Breast epithelium (tissue), 4 donors: ENCODE measurements at regions not wholly inside any gene's neighbourhood (a gene's known extent, or its start where the extent isn't known, plus 50 kb on each side); places are given as distances from the start of the nearest gene placed in this dataset.
"Not testable (repeated sequence)": the region's sequence is repeated elsewhere in the genome, so short reads cannot be mapped to it uniquely, and the experiment has no call there.

ENCODE experiments used
- DNase-seq, 2 donors: peaks; one replicate each; pipeline ENCODE4 v3.0.0-alpha.2; 2019; ENCODE audit warnings: low spot score in 2 of 2
- H3K27ac ChIP-seq, 2 donors: fragments of 200-600 bp; sonication (generic) in 1 of 2; one replicate each; pipeline ENCODE4 v1.5.1; 2016 to 2019; ENCODE audit warnings: mild to moderate bottlenecking in 1 of 2
- H3K27me3 ChIP-seq, 2 donors: fragments of 200-600 bp; sonication (generic) in 1 of 2; one replicate each; pipeline versions ENCODE4 v1.5.1 to v1.6.0; 2017 to 2019; ENCODE audit warnings: control low read depth in 1 of 2, mild to moderate bottlenecking in 1 of 2
- H3K36me3 ChIP-seq: fragments of 200-600 bp; one replicate; pipeline ENCODE4 v1.5.1; 2019
- H3K4me1 ChIP-seq, 2 donors: fragments of 200-600 bp; sonication (generic); one replicate each; pipeline ENCODE4 v1.5.1; 2016 to 2019; ENCODE audit warnings: control low read depth in 1 of 2
- H3K4me3 ChIP-seq, 3 donors: fragments of 200-600 bp; sonication (generic); 1 replicate in 2 of 3; 2 replicates in 1 of 3; pipeline ENCODE4 v1.5.1; 2016 to 2019; ENCODE audit warnings: mild to moderate bottlenecking in 3 of 3, moderate library complexity in 2 of 3
- H3K9me3 ChIP-seq, 2 donors: fragments of 200-600 bp; sonication (generic) in 1 of 2; one replicate each; pipeline ENCODE4 v1.5.1; 2016 to 2019; ENCODE audit warnings: control low read depth in 1 of 2
- CTCF ChIP-seq, 3 donors: fragments of 450-650 bp; IDR thresholded peaks; one replicate each; pipeline ENCODE4 v1.5.1; 2016 to 2017; ENCODE audit warnings: antibody characterized with exemption in 3 of 3, mild to moderate bottlenecking in 3 of 3, moderate library complexity in 3 of 3
- POLR2A ChIP-seq: fragments of 450-650 bp; IDR thresholded peaks from one replicate; pipeline ENCODE4 v1.6.1; 2016; ENCODE audit warnings: antibody characterized with exemption, mild to moderate bottlenecking, moderate library complexity
- POLR2AphosphoS5 ChIP-seq, 3 donors: sonication (generic); formaldehyde crosslinking; IDR thresholded peaks; one replicate each; pipeline ENCODE4 v1.6.1; 2017; ENCODE audit warnings: antibody characterized with exemption in 3 of 3
- intact Hi-C: fragments of 100-400 bp; cut with DNase I; formaldehyde crosslinking; loops from one replicate; pipeline ENCODE4 v1.15.1; 2023; ENCODE audit warnings: low total_unique reads

DNA sequence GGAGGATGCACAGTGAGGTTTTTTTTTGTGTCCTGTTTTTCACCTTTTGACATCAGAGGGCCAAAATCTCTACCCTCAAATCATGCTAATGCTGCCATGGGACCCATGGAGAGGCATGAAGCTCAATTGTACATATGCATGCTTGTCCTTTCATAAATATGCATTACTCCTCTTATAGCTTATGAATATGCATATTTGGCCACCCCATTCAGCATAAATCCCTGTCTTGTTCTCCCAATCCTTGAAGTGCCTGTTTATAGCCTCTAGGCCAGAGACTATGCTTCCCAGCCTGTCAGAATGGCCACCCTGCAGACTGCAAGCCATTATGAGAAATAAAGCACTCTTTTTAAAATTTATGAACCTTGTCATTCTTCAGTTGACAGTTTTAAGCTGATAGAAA is 696.4 kb upstream of the ZNF804A start:
- TF ChIP-seq POLR2A (no peak), POLR2AphosphoS5 (IDR thresholded peaks at IDR 0.05) (no peak), CTCF (IDR thresholded peaks at IDR 0.05) (no peak)
- Histone ChIP-seq H3K27ac (no peak overlapping the region), H3K9me3 (no peaks in the 10 kb centered on the region), H3K27me3 (no peaks in the 10 kb centered on the region), H3K4me1 (no peaks in the 10 kb centered on the region), H3K36me3 (no peaks in the 10 kb centered on the region), H3K4me3 (no peak overlapping the region)
- intact Hi-C loops = no loop called here
- no peak for DNase-seq

DNA sequence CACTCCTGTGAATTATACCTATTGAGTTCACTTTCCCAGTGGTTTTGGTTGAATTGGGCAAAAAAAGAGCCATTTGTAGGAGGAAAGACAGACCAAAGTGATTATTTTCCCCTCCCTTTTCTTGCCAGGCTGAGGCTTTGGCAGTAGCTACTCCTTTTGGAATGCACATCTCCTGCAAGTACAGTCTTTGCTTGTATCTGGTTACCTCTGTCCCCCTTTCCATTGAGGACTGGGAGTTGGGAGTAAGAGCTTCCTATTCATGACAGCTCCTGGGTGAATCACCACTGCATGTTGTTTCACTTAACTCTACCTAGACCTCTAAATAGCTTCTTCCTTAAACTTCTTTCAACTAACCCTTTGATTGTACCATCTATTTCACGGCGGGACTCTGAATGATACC is 695.3 kb upstream of the ZNF804A start:
- intact Hi-C loops = no loop called here
- Histone ChIP-seq H3K27me3 (no peaks in the 10 kb centered on the region), H3K4me1 (no peaks in the 10 kb centered on the region), H3K9me3 (no peaks in the 10 kb centered on the region), H3K27ac (no peak overlapping the region), H3K4me3 (no peak overlapping the region), H3K36me3 (no peaks in the 10 kb centered on the region)
- TF ChIP-seq POLR2AphosphoS5 (IDR thresholded peaks at IDR 0.05) = no peak
- TF ChIP-seq POLR2A = no peak
- no peak for TF ChIP-seq CTCF (IDR thresholded peaks at IDR 0.05)
- no peak for DNase-seq

- DNase-seq, H3K4me1 ChIP-seq, intact Hi-C loops, H3K27ac ChIP-seq, H3K9me3 ChIP-seq, H3K4me3 ChIP-seq, H3K36me3 ChIP-seq, H3K27me3 ChIP-seq: not testable (repeated sequence)
These were observed 682.3 kb upstream of the ZNF804A start for GRCh38 chr2:183916041-183916440.

DNA sequence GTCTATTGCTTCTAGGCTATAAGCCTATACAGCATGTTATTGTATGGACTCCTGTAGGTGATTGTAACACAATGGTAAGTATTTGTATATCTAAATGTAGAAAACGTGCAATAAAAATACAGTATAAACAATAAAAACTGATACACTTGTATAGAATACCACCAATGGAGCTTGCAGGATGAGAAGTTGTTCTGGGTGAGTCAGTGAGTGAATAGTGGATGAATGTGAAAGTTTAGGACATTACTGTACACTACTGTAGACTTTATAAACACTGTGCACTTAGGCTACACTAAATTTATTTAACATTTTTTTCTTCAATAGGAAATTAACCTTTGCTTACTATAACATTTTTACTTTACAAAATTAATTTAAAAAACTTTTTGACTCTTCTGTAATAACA is 679.2 kb upstream of the ZNF804A start:
- intact Hi-C loops = no loop called here
- no peak for DNase-seq
- Histone ChIP-seq H3K27ac (no peak overlapping the region), H3K4me3 (no peak overlapping the region), H3K9me3 (no peaks in the 10 kb centered on the region), H3K36me3 (no peaks in the 10 kb centered on the region), H3K4me1 (no peaks in the 10 kb centered on the region), H3K27me3 (no peaks in the 10 kb centered on the region)
- TF ChIP-seq POLR2A = no peak
- no peak for TF ChIP-seq CTCF (IDR thresholded peaks at IDR 0.05)
- no peak for TF ChIP-seq POLR2AphosphoS5 (IDR thresholded peaks at IDR 0.05)

DNA sequence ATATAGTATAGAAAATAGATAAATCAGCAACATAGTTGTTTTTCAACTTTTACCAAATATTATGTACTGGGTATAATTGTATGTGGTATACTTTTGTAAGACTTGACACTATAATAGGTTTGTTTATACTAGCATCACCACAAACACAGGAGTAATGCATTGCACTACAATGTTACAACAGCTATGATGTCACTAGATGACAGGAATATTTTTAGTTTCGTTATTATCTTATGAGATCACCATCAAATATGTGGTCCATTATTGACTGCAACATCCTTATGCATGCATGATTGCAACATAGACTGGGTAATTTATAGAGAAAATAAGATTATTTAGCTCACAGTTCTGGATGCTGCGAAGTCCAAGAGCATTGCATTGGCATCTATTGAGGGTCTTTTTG is 678.4 kb upstream of the ZNF804A start:
- Histone ChIP-seq H3K9me3 (no peaks in the 10 kb centered on the region), H3K4me1 (no peaks in the 10 kb centered on the region), H3K36me3 (no peaks in the 10 kb centered on the region), H3K27me3 (no peaks in the 10 kb centered on the region), H3K27ac (no peak overlapping the region), H3K4me3 (no peak overlapping the region)
- DNase-seq = no peak
- intact Hi-C loops = no loop called here
- TF ChIP-seq POLR2A = no peak
- no peak for TF ChIP-seq POLR2AphosphoS5 (IDR thresholded peaks at IDR 0.05)
- TF ChIP-seq CTCF (IDR thresholded peaks at IDR 0.05) = no peak

GRCh38 chr2:183925281-183925680 is 673.0 kb upstream of the ZNF804A start:
- Histone ChIP-seq H3K4me1 (no peaks in the 10 kb centered on the region), H3K9me3 (no peaks in the 10 kb centered on the region), H3K4me3 (no peak overlapping the region), H3K27me3 (no peaks in the 10 kb centered on the region), H3K36me3 (no peaks in the 10 kb centered on the region), H3K27ac (no peak overlapping the region)
- TF ChIP-seq POLR2AphosphoS5 (IDR thresholded peaks at IDR 0.05) = no peak
- TF ChIP-seq CTCF (IDR thresholded peaks at IDR 0.05) = no peak
- TF ChIP-seq POLR2A = no peak
- no peak for DNase-seq
- intact Hi-C loops = no loop called here
